ENCODE measurements at regions not wholly inside any gene's neighbourhood (a gene's known extent, or its start where the extent isn't known, plus 50 kb on each side); places are given as distances from the start of the nearest gene placed in this dataset.

- TF ChIP-seq POLR2A (IDR thresholded peaks at IDR 0.05) (no peak), CTCF (IDR thresholded peaks at IDR 0.05) (peak; percentile 52 to 71 (median 65))
- Histone ChIP-seq H3K9me3 (no peaks in the 10 kb centered on the region), H3K27ac (no peak overlapping the region), H3K27me3 (no peaks in the 10 kb centered on the region), H3K4me3 (no peak overlapping the region), H3K36me3 (replicated peaks in 1 of 2; ENCODE audit: insufficient read depth in 1 of 2, low read depth in 2 of 2) (no peaks in the 10 kb centered on the region), H3K4me1 (no peaks in the 10 kb centered on the region)
- intact Hi-C loops (cut with DNase I), result no loop called here
- WGBS, 2 donors, result 20 to 24% methylated on average over 8 of the region's 8 CpGs
- DNase-seq, result peak; percentile 69 to 79 (median 72)
- ATAC-seq, result peak; percentile 48
Observed at GRCh38 chr6:148144917-148145521, 197.6 kb upstream of the SASH1 start.

- H3K9me3 ChIP-seq, result no peaks in the 10 kb centered on the region
- no peaks in the 10 kb centered on the region for H3K36me3 ChIP-seq (replicated peaks in 1 of 2; ENCODE audit: insufficient read depth in 1 of 2, low read depth in 2 of 2)
- intact Hi-C loops (cut with DNase I), result no loop called here
- no peak overlapping the region for H3K4me3 ChIP-seq
- H3K27ac ChIP-seq, result no peak overlapping the region
- ATAC-seq (no peak), DNase-seq (no peak)
- no peaks in the 10 kb centered on the region for H3K27me3 ChIP-seq
- 62 to 69% methylated on average over 12 of the region's 12 CpGs for WGBS, 2 donors
- no peak for TF ChIP-seq POLR2A (IDR thresholded peaks at IDR 0.05)
- no peak for TF ChIP-seq CTCF (IDR thresholded peaks at IDR 0.05)
- no peaks in the 10 kb centered on the region for H3K4me1 ChIP-seq
Observed at GRCh38 chr6:148146717-148147462, 195.7 kb upstream of the SASH1 start.

DNA sequence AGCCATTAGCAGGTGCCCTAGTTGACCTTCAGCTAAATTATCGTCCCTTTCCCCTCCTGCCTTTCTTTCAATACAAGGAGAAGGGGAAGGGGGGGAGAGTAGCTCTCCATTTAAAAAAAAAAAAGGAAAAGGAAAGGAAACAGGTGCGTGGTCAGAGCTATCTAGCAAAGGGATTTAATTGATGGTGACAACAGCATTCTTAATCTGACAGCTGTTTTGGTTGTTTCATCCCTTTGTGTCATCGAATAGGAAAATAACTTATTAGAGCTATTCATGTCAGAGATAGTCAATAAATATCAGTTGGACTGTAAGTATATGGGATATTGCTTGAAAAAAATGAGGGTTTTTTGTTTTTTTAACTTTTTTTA, 195.2 kb upstream of the SASH1 start:
- Histone ChIP-seq H3K36me3 (replicated peaks in 1 of 2; ENCODE audit: insufficient read depth in 1 of 2, low read depth in 2 of 2) (no peaks in the 10 kb centered on the region), H3K4me1 (no peaks in the 10 kb centered on the region), H3K27ac (no peak overlapping the region), H3K9me3 (no peaks in the 10 kb centered on the region), H3K27me3 (no peaks in the 10 kb centered on the region), H3K4me3 (no peak overlapping the region)
- no peak for TF ChIP-seq POLR2A (IDR thresholded peaks at IDR 0.05)
- no peak for TF ChIP-seq CTCF (IDR thresholded peaks at IDR 0.05)
- 35 to 47% methylated on average over 3 of the region's 3 CpGs for WGBS, 2 donors
- DNase-seq (no peak), ATAC-seq (no peak)
- intact Hi-C loops (cut with DNase I), result no loop called here

GRCh38 chr6:148151896-148152643, 190.6 kb upstream of the SASH1 start:
- Histone ChIP-seq H3K4me3 (no peak overlapping the region), H3K4me1 (no peaks in the 10 kb centered on the region), H3K9me3 (no peaks in the 10 kb centered on the region), H3K27ac (no peak overlapping the region), H3K27me3 (no peaks in the 10 kb centered on the region), H3K36me3 (replicated peaks in 1 of 2; ENCODE audit: insufficient read depth in 1 of 2, low read depth in 2 of 2) (no peaks in the 10 kb centered on the region)
- DNase-seq, result no peak
- intact Hi-C loops (cut with DNase I), result no loop called here
- no peak for ATAC-seq
- WGBS, 2 donors, result 80 to 86% methylated on average over 6 of the region's 6 CpGs
- TF ChIP-seq CTCF (IDR thresholded peaks at IDR 0.05) (no peak), POLR2A (IDR thresholded peaks at IDR 0.05) (no peak)

Measured in body of pancreas (tissue), 4 donors.